NCI-H1930 (cell line): ENCODE measurements at regions not wholly inside any gene's neighbourhood (a gene's known extent, or its start where the extent isn't known, plus 50 kb on each side); places are given as distances from the start of the nearest gene placed in this dataset.
"Not testable (repeated sequence)": the region's sequence is repeated elsewhere in the genome, so short reads cannot be mapped to it uniquely, and the experiment has no call there.

ENCODE experiments used
- DNase-seq, 2 experiments: peaks; one replicate each; lab custom pipeline; 2025; lab: John Stamatoyannopoulos, UW

DNA sequence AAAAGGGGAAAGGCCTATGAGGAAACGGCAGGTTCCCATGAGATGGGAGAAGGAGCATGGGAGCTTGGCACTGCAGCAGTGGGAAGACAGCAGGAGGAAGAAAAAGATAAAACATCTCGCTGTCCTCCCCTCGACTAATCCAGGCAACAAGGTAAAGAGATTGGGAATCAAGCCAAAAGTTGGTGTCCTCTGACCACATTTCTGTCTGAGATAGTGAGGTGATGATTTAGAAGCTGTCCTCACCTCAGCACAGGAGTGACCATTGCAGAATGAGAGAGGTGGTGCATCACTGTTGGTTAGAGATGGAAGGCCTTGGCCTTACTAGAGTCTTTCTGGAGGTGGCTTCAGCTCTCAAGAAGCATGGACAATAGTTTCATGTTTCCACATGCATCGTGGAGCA lies 226.6 kb upstream of the CCDC54 start:
- DNase-seq: no peak

- DNase-seq: no peak
Measured at GRCh38 chr3:107153981-107154380, 223.3 kb upstream of the CCDC54 start.

- no peak for DNase-seq
Measured at GRCh38 chr3:107172411-107172810, 204.8 kb upstream of the CCDC54 start.

DNA sequence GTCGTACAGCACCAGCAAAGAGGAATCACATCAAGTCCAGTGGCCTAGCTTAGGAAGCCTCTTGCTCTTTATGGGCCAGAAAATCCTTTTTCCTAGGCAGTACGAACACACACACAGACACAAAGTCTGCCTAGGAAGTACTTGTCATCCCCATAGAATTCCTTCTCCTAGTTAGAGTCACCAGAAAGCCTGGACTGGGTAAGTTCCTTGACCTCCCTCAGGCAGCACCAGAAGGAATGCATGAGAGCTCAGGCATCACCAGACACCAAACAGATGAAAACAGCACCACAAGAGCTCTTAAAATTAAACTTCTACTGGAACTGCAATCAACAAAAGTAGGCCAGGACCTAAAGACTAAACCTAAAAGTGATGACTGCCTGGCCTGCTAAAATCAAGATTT lies 192.9 kb upstream of the CCDC54 start:
- DNase-seq: no peak

DNA sequence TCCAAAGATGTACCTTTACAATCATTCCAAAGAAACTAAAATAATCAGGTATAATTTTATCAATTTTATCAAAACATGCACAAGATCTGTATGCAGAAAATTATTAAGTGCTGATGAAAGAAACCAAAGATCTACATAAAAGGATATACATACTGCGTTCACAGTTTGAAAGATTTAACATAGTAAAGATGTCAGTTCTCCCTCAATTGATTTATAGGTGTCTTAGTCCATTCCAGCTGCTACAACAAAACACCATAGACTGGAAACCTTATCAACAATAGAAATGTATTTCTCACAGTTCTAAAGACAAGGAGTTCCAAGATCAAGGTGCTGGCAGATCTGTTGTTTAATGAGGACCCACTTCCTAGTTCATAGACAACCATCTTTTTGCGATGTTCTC lies 189.0 kb upstream of the CCDC54 start:
- DNase-seq: no peak

DNA sequence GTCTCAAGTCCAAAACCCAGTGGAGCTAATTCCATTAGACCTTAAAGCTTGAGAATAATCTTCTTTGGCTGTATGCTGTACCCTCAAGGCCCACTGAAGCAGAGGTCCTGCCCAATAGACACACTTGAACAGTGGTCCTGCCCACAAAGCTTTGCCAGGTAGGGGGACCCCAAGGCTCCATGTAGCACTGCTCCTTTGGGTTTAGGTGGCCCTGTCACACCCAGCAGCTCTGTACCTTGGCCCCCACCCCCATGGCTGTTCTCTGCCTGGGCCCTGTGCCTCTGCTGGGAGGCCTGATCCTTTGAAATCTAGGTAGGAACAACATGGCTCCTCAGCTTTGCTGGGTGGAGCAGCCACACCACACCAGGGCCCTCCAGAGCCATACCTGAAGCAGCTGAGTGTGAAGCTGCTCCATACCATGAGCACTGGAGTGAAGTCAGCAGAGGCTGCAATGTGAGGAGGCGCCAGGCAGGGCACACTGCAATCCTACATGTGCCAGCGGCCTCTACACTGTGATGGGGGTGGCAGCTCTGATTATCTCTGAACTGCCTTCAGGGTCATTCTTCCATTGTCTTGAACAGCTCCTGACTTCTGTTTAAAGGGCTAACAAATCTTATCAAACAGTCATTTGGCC lies 188.0 kb upstream of the CCDC54 start:
- DNase-seq: no peak

DNA sequence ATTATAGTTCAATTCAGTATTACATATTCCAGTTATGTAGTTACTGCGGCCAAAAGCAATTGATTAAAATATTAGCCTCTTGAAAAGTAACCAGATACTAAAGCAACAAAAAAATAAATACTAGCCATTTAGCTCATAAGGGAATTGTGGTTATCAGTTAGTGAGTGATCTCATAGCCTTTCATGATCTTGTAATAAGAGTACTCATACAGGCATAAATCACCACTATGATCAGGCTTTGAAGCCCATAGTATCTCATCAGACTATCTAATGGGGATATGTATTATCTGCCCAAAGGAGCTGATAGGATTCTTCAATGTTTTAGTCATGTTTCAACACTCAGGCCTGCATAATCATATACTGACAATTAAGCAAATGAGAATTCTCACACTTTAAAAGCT lies 184.1 kb upstream of the CCDC54 start:
- no peak for DNase-seq

- no peak for DNase-seq
Measured at GRCh38 chr3:107198581-107199181, 178.6 kb upstream of the CCDC54 start.

- no peak for DNase-seq
Measured at GRCh38 chr3:107201146-107201545, 176.1 kb upstream of the CCDC54 start.

DNA sequence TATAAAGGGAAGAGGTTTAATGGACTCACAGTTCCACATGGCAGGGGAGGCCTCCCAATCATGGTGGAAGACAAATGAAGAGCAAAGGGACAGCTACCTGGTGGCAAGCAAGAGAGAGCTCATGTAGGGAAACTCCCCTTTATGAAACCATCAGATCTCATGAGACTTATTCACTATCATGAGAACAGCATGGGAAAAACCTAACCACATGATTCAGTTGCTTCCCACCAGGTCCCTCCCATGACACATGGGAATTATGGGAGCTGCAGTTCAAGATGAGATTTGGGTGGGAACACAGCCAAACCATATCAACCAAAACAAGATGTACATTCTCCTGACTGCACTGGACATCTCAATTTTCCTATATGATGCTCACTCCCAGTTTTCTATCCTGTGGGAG lies 174.4 kb upstream of the CCDC54 start:
- not testable (repeated sequence) for DNase-seq

- DNase-seq: no peak
Measured at GRCh38 chr3:107204121-107204520, 173.1 kb upstream of the CCDC54 start.

DNA sequence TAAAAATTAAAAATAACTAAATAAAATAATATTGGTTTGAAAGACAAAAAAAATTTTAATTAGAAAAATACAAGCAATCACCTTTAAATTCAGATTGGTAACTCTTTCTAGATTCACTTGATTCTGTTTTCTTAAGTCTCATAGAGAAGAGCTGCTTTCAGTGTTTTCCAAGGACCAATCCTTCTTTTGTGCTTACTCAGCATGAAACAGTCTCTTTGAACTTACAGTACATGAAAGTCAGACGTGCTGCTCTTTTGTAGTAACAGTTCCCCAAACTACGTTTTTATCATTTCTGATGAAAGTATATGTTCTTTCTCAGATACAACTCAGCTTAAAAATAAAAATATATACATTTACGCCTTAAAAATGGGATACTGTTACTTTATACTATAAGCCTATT lies 171.9 kb upstream of the CCDC54 start:
- DNase-seq: no peak

- peak in 1 of 2 experiments; percentile 7 for DNase-seq
Measured at GRCh38 chr3:107206141-107206540, 171.1 kb upstream of the CCDC54 start.

DNA sequence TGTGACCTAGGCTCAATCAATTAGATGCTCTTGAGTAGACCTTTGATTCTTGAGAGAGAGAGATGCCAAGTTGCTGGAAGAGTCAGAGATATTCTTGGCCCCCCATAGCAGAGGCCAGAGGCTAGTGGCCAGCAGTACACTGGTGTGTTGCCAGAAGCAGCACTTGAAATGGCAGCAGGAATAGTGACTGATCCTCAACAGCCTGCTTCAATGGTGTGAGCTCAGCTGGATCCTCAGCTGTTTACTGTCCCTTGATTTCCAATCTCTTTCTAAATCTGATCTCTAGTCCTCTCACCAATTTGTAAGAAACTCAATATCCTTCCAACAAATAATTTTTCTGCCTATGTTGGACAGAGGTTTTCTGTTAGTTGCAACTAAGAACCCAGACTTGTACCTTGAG lies 170.3 kb upstream of the CCDC54 start:
- no peak for DNase-seq

DNA sequence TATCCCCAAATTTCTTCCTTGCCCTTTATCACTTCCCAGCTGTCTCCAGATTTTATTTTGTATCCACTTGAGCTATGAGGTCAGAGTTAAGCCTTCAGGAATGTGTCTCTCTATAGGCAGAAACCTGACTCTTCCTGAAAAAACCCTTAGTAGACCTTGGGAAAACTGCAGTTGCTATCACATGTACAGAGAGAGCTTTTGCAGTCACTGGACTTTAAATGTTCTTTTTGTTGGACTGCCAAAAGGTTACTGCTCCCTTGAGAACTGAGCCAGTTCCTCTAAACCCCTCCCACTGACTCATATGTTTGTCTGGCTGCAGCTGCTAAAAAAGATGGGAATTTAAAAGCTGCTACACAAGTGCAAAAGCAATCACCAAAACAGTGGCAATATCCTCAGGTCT lies 169.1 kb upstream of the CCDC54 start:
- peak in 1 of 2 experiments; percentile 1 for DNase-seq

DNA sequence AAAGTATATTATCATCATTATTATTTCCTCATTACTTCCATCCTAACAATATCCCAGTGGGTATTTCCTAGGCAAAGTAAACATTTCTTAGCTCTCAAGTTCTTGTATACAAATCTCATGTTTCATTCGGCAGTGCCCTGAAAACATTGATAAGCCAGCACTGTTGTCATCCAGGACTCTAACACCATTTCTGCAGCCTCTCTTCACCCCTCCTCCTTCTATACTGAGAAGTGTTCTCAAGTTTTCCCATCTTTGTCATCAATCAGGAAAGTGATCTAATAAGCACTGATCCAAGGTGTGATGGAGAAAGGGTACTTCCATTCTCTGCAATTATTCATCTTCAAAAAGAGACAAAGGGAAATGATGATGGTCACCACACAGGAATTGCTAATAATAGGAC lies 168.4 kb upstream of the CCDC54 start:
- no peak for DNase-seq

- DNase-seq: no peak
Measured at GRCh38 chr3:107209302-107209990, 167.8 kb upstream of the CCDC54 start.

GRCh38 chr3:107211608-107212007 lies 165.6 kb upstream of the CCDC54 start:
- DNase-seq: no peak

GRCh38 chr3:107212618-107213017 lies 164.6 kb upstream of the CCDC54 start:
- DNase-seq: no peak

DNA sequence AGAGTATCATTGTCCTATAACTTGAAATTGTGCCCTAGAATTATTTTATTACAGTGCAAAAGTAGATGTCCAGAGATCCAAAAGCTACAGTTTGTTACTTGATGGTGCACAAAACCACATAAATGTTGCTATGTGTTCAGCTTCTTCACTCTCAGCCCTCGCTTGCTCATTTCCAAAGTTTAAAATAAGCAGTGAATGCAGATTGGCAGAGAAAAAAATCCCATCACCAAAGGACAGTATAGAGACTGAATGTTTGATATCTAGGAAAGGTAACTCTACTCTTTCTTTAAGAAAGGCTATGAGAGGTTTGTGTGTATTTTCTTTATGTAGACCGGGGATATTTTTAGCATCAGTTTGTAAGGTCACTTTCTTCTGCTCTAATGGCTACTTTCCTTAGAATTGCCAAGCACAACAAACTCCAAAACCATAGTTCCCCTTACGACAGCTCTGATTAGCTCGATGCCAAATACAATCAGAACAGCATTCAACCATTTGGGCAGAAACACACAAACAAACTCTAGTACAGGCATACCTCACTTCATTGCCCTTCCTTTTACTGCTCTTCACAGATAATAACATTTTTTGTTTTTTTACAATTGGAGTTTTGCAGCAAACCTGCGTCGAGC lies 164.1 kb upstream of the CCDC54 start:
- DNase-seq: no peak

GRCh38 chr3:107216229-107216628 lies 161.0 kb upstream of the CCDC54 start:
- no peak for DNase-seq

DNA sequence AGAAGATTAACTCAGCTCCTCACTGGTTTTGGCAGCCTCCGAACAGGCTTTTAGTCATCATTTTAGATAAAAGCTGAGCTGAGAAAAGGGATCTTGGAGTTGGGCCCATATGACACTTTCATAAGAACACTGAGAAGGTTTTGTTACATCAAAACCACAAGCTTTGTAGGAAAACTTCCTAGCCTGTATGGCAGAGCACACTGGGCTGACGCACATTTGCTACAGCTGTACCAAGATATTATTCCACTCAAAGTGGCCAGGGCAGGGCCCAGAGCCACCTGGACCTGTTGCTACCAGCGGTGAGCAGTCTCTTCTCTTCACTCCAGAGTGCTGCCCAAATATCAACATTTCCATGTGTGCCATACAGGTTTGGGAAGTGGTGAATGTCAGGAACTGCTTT lies 160.5 kb upstream of the CCDC54 start:
- DNase-seq: no peak

DNA sequence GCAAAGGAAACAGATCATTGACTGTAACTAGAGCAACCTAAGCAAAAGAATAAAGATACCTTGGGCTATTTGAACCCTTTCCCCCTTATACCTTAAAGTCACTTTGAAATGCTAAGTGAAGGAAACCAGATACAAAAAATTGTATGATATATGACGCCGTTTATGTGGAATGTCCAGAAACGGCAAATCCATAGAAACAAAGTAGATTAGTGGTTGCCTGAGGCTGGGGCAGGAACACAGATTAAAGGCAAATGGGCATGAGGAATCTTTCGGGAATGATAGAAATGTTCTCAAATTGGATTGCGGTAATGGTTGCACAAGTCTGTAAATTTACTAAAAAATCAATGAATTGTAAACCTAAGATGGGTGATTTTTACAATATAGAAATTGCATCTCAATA lies 160.1 kb upstream of the CCDC54 start:
- no peak for DNase-seq
